GM12878 (cell line): ENCODE measurements at regions not wholly inside any gene's neighbourhood (a gene's known extent, or its start where the extent isn't known, plus 50 kb on each side); places are given as distances from the start of the nearest gene placed in this dataset.

Experiments used
- ATAC-seq: fragments of 200-7000 bp; cut with Tn5 transposase; 3 replicates; pipeline ENCODE4 v1.9.1; 2020; ENCODE audit warnings: mild to moderate bottlenecking, moderate library complexity
- BruUV-seq: library from RNA; stranded (reverse); fragments of 400-500 nt; replicated peaks from 2 replicates; lab custom pipeline; 2021; lab: Mats Ljungman, UMichigan
- CTCF ChIA-PET: fragments of 300-600 bp; sonication (Branson Sonifier 250); formaldehyde crosslinking; extraction: SDS; loops from one replicate; lab custom pipeline; 2021; ENCODE audit warnings: inconsistent platforms; lab: Yijun Ruan, JAX
- POLR2A ChIA-PET: fragments of 350-600 bp; formaldehyde crosslinking; extraction: SDS; loops from one replicate; lab custom pipeline; 2021; ENCODE audit warnings: inconsistent platforms; lab: Charles Lee
- RAD21 ChIA-PET: fragments of 300-600 bp; sonication (Branson Sonifier 250); formaldehyde crosslinking; loops from one replicate; lab custom pipeline; 2023; ENCODE audit warnings: antibody characterized with exemption; ENCODE audit not compliant: unreplicated experiment; lab: Charles Lee
- SMC1A ChIA-PET: fragments of 300-600 bp; sonication (Branson Sonifier 250); formaldehyde crosslinking; loops from one replicate; lab custom pipeline; 2023; ENCODE audit not compliant: unreplicated experiment, uncharacterized antibody; lab: Charles Lee
- DNase-seq: peaks from one replicate; pipeline ENCODE4 v3.0.0-alpha.2; 2011; ENCODE audit warnings: low read depth, low spot score
- FAIRE-seq: peaks from 3 replicates; lab custom pipeline; 2011; peaks lifted over from hg19 to GRCh38; lab: Jason Lieb, UNC
- H2AFZ ChIP-seq: 2 replicates; pipeline ENCODE4 v1.6.0; 2011; ENCODE audit warnings: low read depth, low read length, control low read depth; ENCODE audit not compliant: control insufficient read depth
- H3K27ac ChIP-seq: 2 replicates; pipeline ENCODE4 v1.5.1; 2011; ENCODE audit warnings: control low read depth; ENCODE audit not compliant: control insufficient read depth, insufficient read depth
- H3K27me3 ChIP-seq, 2 experiments: replicated peaks in 1 of 2; 2 replicates each; pipeline versions ENCODE4 v1.6.0 to v1.6.1; 2011; ENCODE audit warnings: low read length in 1 of 2; ENCODE audit not compliant: control insufficient read depth in 2 of 2, insufficient read depth in 2 of 2
- H3K36me3 ChIP-seq, 2 experiments: 2 replicates each; pipeline ENCODE4 v1.5.1; 2011; ENCODE audit warnings: low read length in 1 of 2; ENCODE audit not compliant: control insufficient read depth in 2 of 2, insufficient read depth in 2 of 2
- H3K4me1 ChIP-seq: 2 replicates; pipeline ENCODE4 v1.6.1; 2011; ENCODE audit warnings: mild to moderate bottlenecking, low read length, moderate library complexity, mixed read lengths; ENCODE audit not compliant: control insufficient read depth, insufficient read depth
- H3K4me2 ChIP-seq: 2 replicates; pipeline ENCODE4 v1.6.0; 2011; ENCODE audit warnings: control low read depth; ENCODE audit not compliant: control insufficient read depth, insufficient read depth
- H3K4me3 ChIP-seq: fragments of 200-600 bp; sonication (generic); 2 replicates; pipeline ENCODE4 v1.5.1; 2016
- H3K79me2 ChIP-seq: 2 replicates; pipeline ENCODE4 v1.6.0; 2011; ENCODE audit warnings: low read length; ENCODE audit not compliant: control insufficient read depth, insufficient read depth
- H3K9ac ChIP-seq: 2 replicates; pipeline ENCODE4 v1.8.0; 2011; ENCODE audit warnings: low read length, control low read depth, mixed read lengths; ENCODE audit not compliant: control insufficient read depth, insufficient read depth
- H3K9me3 ChIP-seq: replicated peaks from 3 replicates; pipeline ENCODE4 v1.5.1; 2011; ENCODE audit warnings: mild to moderate bottlenecking, low read length; ENCODE audit not compliant: control insufficient read depth, insufficient read depth
- H4K20me1 ChIP-seq: 2 replicates; pipeline ENCODE4 v1.6.0; 2011; ENCODE audit not compliant: control insufficient read depth, insufficient read depth
- BMI1 ChIP-seq: fragments of 450-650 bp; IDR thresholded peaks from 2 replicates; pipeline ENCODE4 v1.6.1; 2016; ENCODE audit warnings: mild to moderate bottlenecking, moderate library complexity, borderline replicate concordance
- EP300 ChIP-seq, 2 experiments: fragments of 150-350 bp in 1 of 2; IDR thresholded peaks; 2 replicates each; pipeline ENCODE4 v1.6.1; 2011 to 2012; ENCODE audit warnings: low read depth in 2 of 2, low read length in 2 of 2, borderline replicate concordance in 1 of 2, improper control_type of control experiment in 1 of 2, inconsistent platforms in 1 of 2; ENCODE audit not compliant: control insufficient read depth in 1 of 2
- ESRRA ChIP-seq: IDR thresholded peaks from 2 replicates; pipeline ENCODE4 v1.6.1; 2012; ENCODE audit warnings: mild to moderate bottlenecking, low read length, improper control_type of control experiment
- FOS ChIP-seq: IDR thresholded peaks from 3 replicates; pipeline ENCODE4 v1.6.1; 2011; ENCODE audit warnings: borderline replicate concordance; ENCODE audit not compliant: insufficient read length; ENCODE audit errors: extremely low read depth
- NR2C2 ChIP-seq: IDR thresholded peaks from 2 replicates; pipeline ENCODE4 v1.6.1; 2011; ENCODE audit warnings: borderline replicate concordance, low read depth; ENCODE audit not compliant: control insufficient read depth, insufficient read length
- RB1 ChIP-seq: fragments of 450-650 bp; formaldehyde crosslinking; IDR thresholded peaks from 2 replicates; pipeline ENCODE4 v1.6.1; 2017; ENCODE audit warnings: mild to moderate bottlenecking, borderline replicate concordance
- RCOR1 ChIP-seq: conservative IDR thresholded peaks from 2 replicates; pipeline ENCODE4 v1.6.1; 2012; ENCODE audit warnings: low read depth, low read length, improper control_type of control experiment
- SREBF2 ChIP-seq: IDR thresholded peaks from 2 replicates; pipeline ENCODE4 v1.6.1; 2012; ENCODE audit warnings: mild to moderate bottlenecking, low read length
- TCF7 ChIP-seq: IDR thresholded peaks from 2 replicates; pipeline ENCODE4 v1.6.1; 2014; ENCODE audit warnings: antibody characterized with exemption, borderline replicate concordance
- in situ Hi-C: fragments of 300-500 bp; cut with MboI; formaldehyde crosslinking; loops from 9 replicates; pipeline ENCODE4 v1.14.3; 2018; ENCODE audit warnings: mixed read lengths
- intact Hi-C: fragments of 100-400 bp; cut with micrococcal nuclease; formaldehyde crosslinking; loops from one replicate; pipeline ENCODE4 v1.14.2; 2022; ENCODE audit not compliant: unreplicated experiment
- TF ChIP-seq, protein P1 (sequence below): fragments of 150-350 bp; IDR thresholded peaks from 2 replicates; pipeline ENCODE4 v1.6.1; 2014; ENCODE audit warnings: mild to moderate bottlenecking, low read depth, low read length

DNA sequence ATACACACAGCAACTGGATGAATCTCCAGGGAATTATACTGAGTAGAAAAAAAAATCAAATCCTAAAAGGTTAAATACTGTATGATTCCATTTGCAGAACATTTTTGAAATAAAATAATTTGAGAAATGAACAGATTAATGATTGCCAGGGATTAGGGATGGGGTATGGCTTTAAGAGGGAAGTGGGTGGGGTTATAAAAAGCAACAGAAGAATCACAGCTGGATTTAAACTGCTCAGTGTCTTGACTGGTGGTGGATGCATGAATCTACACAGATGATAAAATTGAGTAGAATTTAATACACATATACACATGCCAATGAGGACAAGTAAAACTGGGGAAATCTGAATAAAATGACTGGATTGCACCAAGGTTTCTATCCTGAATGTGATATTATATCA lies 79.7 kb upstream of the GOLGA8B start (continued):
- TF ChIP-seq, protein P1, sequence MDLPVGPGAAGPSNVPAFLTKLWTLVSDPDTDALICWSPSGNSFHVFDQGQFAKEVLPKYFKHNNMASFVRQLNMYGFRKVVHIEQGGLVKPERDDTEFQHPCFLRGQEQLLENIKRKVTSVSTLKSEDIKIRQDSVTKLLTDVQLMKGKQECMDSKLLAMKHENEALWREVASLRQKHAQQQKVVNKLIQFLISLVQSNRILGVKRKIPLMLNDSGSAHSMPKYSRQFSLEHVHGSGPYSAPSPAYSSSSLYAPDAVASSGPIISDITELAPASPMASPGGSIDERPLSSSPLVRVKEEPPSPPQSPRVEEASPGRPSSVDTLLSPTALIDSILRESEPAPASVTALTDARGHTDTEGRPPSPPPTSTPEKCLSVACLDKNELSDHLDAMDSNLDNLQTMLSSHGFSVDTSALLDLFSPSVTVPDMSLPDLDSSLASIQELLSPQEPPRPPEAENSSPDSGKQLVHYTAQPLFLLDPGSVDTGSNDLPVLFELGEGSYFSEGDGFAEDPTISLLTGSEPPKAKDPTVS, result no peak
- TF ChIP-seq SREBF2, result no peak

DNA sequence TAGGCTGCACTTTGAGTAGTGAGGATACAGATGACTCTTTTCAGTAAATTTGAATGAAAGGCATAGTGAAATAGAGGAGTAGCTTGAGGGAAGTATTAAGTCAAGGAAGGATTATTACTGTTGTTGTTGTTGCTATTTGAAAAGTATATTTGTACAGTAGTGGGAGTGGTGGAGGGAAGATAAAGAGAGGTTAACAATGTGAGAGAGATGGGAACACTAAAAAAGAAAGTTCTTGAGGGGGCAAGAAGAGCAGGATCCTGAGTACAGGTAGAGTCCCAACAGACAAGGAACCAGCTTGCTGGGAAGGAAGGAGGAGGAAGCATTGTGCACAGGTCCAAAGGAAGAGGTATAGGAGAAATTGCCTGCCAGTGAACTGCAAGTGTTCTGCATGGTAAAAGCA lies 75.6 kb upstream of the GOLGA8B start:
- H3K9ac ChIP-seq, result no peak overlapping the region
- no peak overlapping the region for H3K4me2 ChIP-seq
- CTCF ChIA-PET, result no interaction called here
- no peaks in the 10 kb centered on the region for H3K9me3 ChIP-seq
- H3K4me3 ChIP-seq, result no peak overlapping the region
- TF ChIP-seq NR2C2 (no peak), ESRRA (no peak), EP300 (IDR thresholded peaks at IDR 0.05; ENCODE audit: borderline replicate concordance in 1 of 2, control insufficient read depth in 1 of 2, low read depth in 2 of 2, low read length in 2 of 2) (no peak), RB1 (no peak), TCF7 (no peak), FOS (no peak), BMI1 (no peak), RCOR1 (no peak)
- TF ChIP-seq, all 136 proteins: peak for 0
- H2AFZ ChIP-seq, result no peak overlapping the region
- ChIA-PET RAD21 (interaction anchor here (0.7 kb wide), 1 partner anchor 141 kb away, joined by 3 read pairs; no protein-coding TSS in a partner anchor), SMC1A (no interaction called here), POLR2A (no interaction called here)
- no peak for ATAC-seq
- FAIRE-seq, result no peak
- intact Hi-C loops, result no loop called here
- no peaks in the 10 kb centered on the region for H3K4me1 ChIP-seq
- H3K27me3 ChIP-seq, result peaks cover 0 to 3% of the 10 kb centered on the region in 2 experiments; a peak in 1 of 4 replicates
- no TSS peak for BruUV-seq
- no peaks in the 10 kb centered on the region for H3K79me2 ChIP-seq
- no peaks in the 10 kb centered on the region for H3K36me3 ChIP-seq
- no peaks in the 10 kb centered on the region for H4K20me1 ChIP-seq
- no peak overlapping the region for H3K27ac ChIP-seq
- in situ Hi-C loops, result no loop called here
- no peak for DNase-seq
